HEK293 (cell line): ENCODE measurements at regions not wholly inside any gene's neighbourhood (a gene's known extent, or its start where the extent isn't known, plus 50 kb on each side); places are given as distances from the start of the nearest gene placed in this dataset.

Experiments
- CTCF ChIA-PET: fragments of 350-600 bp; formaldehyde crosslinking; extraction: SDS; loops from one replicate; lab custom pipeline; 2021; ENCODE audit warnings: antibody characterized with exemption; lab: Yijun Ruan, JAX
- POLR2A ChIA-PET: fragments of 300-600 bp; formaldehyde crosslinking; extraction: SDS; loops from one replicate; lab custom pipeline; 2020; ENCODE audit warnings: antibody characterized with exemption, inconsistent platforms; lab: Yijun Ruan, JAX
- H3K27ac ChIP-seq: fragments of 200-500 bp; sonication (Bioruptor generic); 2 replicates; pipeline ENCODE4 v1.5.1; 2014; ENCODE audit warnings: low read depth, low read length, control low read depth, inconsistent platforms; ENCODE audit errors: extremely low read depth
- H3K36me3 ChIP-seq, 2 experiments: fragments of 200-500 bp in 1 of 2; sonication (Bioruptor generic) in 1 of 2; 1 replicate in 1 of 2; 2 replicates in 1 of 2; pipeline ENCODE4 v1.5.1; 2014 to 2017; ENCODE audit warnings: inconsistent platforms in 2 of 2, low read length in 2 of 2; ENCODE audit not compliant: control insufficient read depth in 2 of 2, insufficient read depth in 1 of 2
- H3K4me1 ChIP-seq: fragments of 200-500 bp; sonication (Bioruptor generic); 2 replicates; pipeline ENCODE4 v1.5.1; 2014; ENCODE audit warnings: mild to moderate bottlenecking, low read length, inconsistent platforms; ENCODE audit not compliant: control insufficient read depth, insufficient read depth
- H3K4me3 ChIP-seq: 2 replicates; pipeline ENCODE4 v1.5.1; 2011; ENCODE audit warnings: low read depth, mild to moderate bottlenecking, control low read depth, low read length, moderate library complexity
- H3K9me3 ChIP-seq: fragments of 200-500 bp; sonication (Bioruptor generic); 2 replicates; pipeline ENCODE4 v1.5.1; 2014; ENCODE audit warnings: low read depth, low read length, inconsistent platforms; ENCODE audit not compliant: control insufficient read depth, insufficient read depth
- KLF9 ChIP-seq: fragments of 450-650 bp; formaldehyde crosslinking; IDR thresholded peaks from 2 replicates; pipeline ENCODE4 v1.5.1; 2016; ENCODE audit warnings: missing biosample characterization, missing genetic modification characterization, low read depth
- ZBTB11 ChIP-seq: fragments of 450-650 bp; formaldehyde crosslinking; conservative IDR thresholded peaks from 2 replicates; pipeline ENCODE4 v1.5.1; 2016; ENCODE audit warnings: low read depth, missing biosample characterization, missing genetic modification characterization
- ZBTB8A ChIP-seq: fragments of 450-650 bp; formaldehyde crosslinking; IDR thresholded peaks from 2 replicates; pipeline ENCODE4 v1.5.1; 2016; ENCODE audit warnings: missing biosample characterization, missing genetic modification characterization
- ZNF140 ChIP-seq: fragments of 450-650 bp; formaldehyde crosslinking; IDR thresholded peaks from 2 replicates; pipeline ENCODE4 v1.5.1; 2016; ENCODE audit warnings: missing biosample characterization, missing genetic modification characterization
- ZNF148 ChIP-seq: fragments of 450-650 bp; formaldehyde crosslinking; IDR thresholded peaks from 2 replicates; pipeline ENCODE4 v1.5.0; 2017; ENCODE audit warnings: missing biosample characterization, missing genetic modification characterization, borderline replicate concordance
- ZNF202 ChIP-seq: fragments of 450-650 bp; formaldehyde crosslinking; IDR thresholded peaks from 2 replicates; pipeline ENCODE4 v1.5.1; 2016; ENCODE audit warnings: missing biosample characterization, missing genetic modification characterization, borderline replicate concordance
- ZNF266 ChIP-seq: fragments of 450-650 bp; formaldehyde crosslinking; IDR thresholded peaks from 2 replicates; pipeline ENCODE4 v1.5.1; 2016; ENCODE audit warnings: missing biosample characterization, missing genetic modification characterization, low read depth
- ZNF302 ChIP-seq: fragments of 450-650 bp; formaldehyde crosslinking; IDR thresholded peaks from 2 replicates; pipeline ENCODE4 v1.5.1; 2016; ENCODE audit warnings: missing biosample characterization, missing genetic modification characterization, low read depth
- ZNF394 ChIP-seq: fragments of 450-650 bp; formaldehyde crosslinking; IDR thresholded peaks from 2 replicates; pipeline ENCODE4 v1.5.1; 2016; ENCODE audit warnings: missing biosample characterization, missing genetic modification characterization, mild to moderate bottlenecking, moderate library complexity, borderline replicate concordance
- ZNF426 ChIP-seq: fragments of 450-650 bp; formaldehyde crosslinking; IDR thresholded peaks from 2 replicates; pipeline ENCODE4 v1.5.1; 2017; ENCODE audit warnings: missing biosample characterization, missing genetic modification characterization, mild to moderate bottlenecking, inconsistent platforms, moderate library complexity
- ZNF433 ChIP-seq: fragments of 450-650 bp; formaldehyde crosslinking; IDR thresholded peaks from 2 replicates; pipeline ENCODE4 v1.5.1; 2016; ENCODE audit warnings: missing biosample characterization, missing genetic modification characterization, low read depth
- ZNF510 ChIP-seq: fragments of 450-650 bp; formaldehyde crosslinking; IDR thresholded peaks from 2 replicates; pipeline ENCODE4 v1.5.1; 2018; ENCODE audit warnings: mild to moderate bottlenecking, missing genetic modification characterization, missing biosample characterization; ENCODE audit not compliant: insufficient replicate concordance
- ZNF521 ChIP-seq: fragments of 450-650 bp; formaldehyde crosslinking; IDR thresholded peaks from 2 replicates; pipeline ENCODE4 v1.5.1; 2017; ENCODE audit warnings: missing biosample characterization, mild to moderate bottlenecking, missing genetic modification characterization
- ZNF529 ChIP-seq: fragments of 450-650 bp; formaldehyde crosslinking; IDR thresholded peaks from 2 replicates; pipeline ENCODE4 v1.5.1; 2017; ENCODE audit warnings: missing genetic modification characterization, missing biosample characterization; ENCODE audit not compliant: insufficient replicate concordance
- ZNF530 ChIP-seq: fragments of 450-650 bp; formaldehyde crosslinking; IDR thresholded peaks from 2 replicates; pipeline ENCODE4 v1.5.1; 2016; ENCODE audit warnings: low read depth, missing biosample characterization, missing genetic modification characterization
- ZNF555 ChIP-seq: fragments of 450-650 bp; formaldehyde crosslinking; conservative IDR thresholded peaks from 2 replicates; pipeline ENCODE4 v1.5.1; 2017; ENCODE audit warnings: missing biosample characterization, mild to moderate bottlenecking, missing genetic modification characterization, inconsistent platforms
- ZNF623 ChIP-seq: fragments of 450-650 bp; formaldehyde crosslinking; IDR thresholded peaks from 2 replicates; pipeline ENCODE4 v1.5.1; 2016; ENCODE audit warnings: missing biosample characterization, missing genetic modification characterization
- ZNF629 ChIP-seq: fragments of 450-650 bp; formaldehyde crosslinking; IDR thresholded peaks from 2 replicates; pipeline ENCODE4 v1.5.1; 2017; ENCODE audit warnings: missing biosample characterization, missing genetic modification characterization
- ZNF654 ChIP-seq: fragments of 450-650 bp; formaldehyde crosslinking; IDR thresholded peaks from 2 replicates; pipeline ENCODE4 v1.5.1; 2016; ENCODE audit warnings: low read depth, missing biosample characterization, missing genetic modification characterization
- ZNF76 ChIP-seq: fragments of 450-650 bp; formaldehyde crosslinking; IDR thresholded peaks from 2 replicates; pipeline ENCODE4; 2016; ENCODE audit warnings: low read depth, missing biosample characterization, missing genetic modification characterization, borderline replicate concordance
- ZNF776 ChIP-seq: fragments of 450-650 bp; formaldehyde crosslinking; IDR thresholded peaks from 2 replicates; pipeline ENCODE4 v1.5.0; 2017; ENCODE audit warnings: missing biosample characterization, missing genetic modification characterization, borderline replicate concordance
- ZXDB ChIP-seq: fragments of 450-650 bp; formaldehyde crosslinking; IDR thresholded peaks from 2 replicates; pipeline ENCODE4 v1.5.1; 2016; ENCODE audit warnings: missing biosample characterization, missing genetic modification characterization
- TF ChIP-seq, protein P1 (sequence below): fragments of 450-650 bp; formaldehyde crosslinking; conservative IDR thresholded peaks from 2 replicates; pipeline ENCODE4 v1.5.1; 2016; ENCODE audit warnings: low read depth, missing biosample characterization, missing genetic modification characterization

GRCh38 chrX:67114635-67115034 lies 429.2 kb upstream of the AR start:
- Histone ChIP-seq H3K4me1 (no peaks in the 10 kb centered on the region), H3K36me3 (no peaks in the 10 kb centered on the region), H3K9me3 (no peaks in the 10 kb centered on the region), H3K4me3 (no peak overlapping the region), H3K27ac (no peak overlapping the region)
- peak; percentile 71 for TF ChIP-seq ZNF426 (tag by site-specific recombination)
- peak; percentile 13 for TF ChIP-seq ZNF529 (tag by site-specific recombination)
- TF ChIP-seq ZNF433 (tag by site-specific recombination) = peak; percentile 46
- TF ChIP-seq ZNF776 (tag by site-specific recombination) = no peak
- TF ChIP-seq ZNF623 = peak; percentile 47; the same call in 1 of the 2 replicates
- peak; percentile 51 for TF ChIP-seq ZXDB (tag by site-specific recombination)
- no peak for TF ChIP-seq ZNF302 (tag by site-specific recombination)
- peak; percentile 62 for TF ChIP-seq ZBTB11 (tag by site-specific recombination)
- TF ChIP-seq, protein P1, sequence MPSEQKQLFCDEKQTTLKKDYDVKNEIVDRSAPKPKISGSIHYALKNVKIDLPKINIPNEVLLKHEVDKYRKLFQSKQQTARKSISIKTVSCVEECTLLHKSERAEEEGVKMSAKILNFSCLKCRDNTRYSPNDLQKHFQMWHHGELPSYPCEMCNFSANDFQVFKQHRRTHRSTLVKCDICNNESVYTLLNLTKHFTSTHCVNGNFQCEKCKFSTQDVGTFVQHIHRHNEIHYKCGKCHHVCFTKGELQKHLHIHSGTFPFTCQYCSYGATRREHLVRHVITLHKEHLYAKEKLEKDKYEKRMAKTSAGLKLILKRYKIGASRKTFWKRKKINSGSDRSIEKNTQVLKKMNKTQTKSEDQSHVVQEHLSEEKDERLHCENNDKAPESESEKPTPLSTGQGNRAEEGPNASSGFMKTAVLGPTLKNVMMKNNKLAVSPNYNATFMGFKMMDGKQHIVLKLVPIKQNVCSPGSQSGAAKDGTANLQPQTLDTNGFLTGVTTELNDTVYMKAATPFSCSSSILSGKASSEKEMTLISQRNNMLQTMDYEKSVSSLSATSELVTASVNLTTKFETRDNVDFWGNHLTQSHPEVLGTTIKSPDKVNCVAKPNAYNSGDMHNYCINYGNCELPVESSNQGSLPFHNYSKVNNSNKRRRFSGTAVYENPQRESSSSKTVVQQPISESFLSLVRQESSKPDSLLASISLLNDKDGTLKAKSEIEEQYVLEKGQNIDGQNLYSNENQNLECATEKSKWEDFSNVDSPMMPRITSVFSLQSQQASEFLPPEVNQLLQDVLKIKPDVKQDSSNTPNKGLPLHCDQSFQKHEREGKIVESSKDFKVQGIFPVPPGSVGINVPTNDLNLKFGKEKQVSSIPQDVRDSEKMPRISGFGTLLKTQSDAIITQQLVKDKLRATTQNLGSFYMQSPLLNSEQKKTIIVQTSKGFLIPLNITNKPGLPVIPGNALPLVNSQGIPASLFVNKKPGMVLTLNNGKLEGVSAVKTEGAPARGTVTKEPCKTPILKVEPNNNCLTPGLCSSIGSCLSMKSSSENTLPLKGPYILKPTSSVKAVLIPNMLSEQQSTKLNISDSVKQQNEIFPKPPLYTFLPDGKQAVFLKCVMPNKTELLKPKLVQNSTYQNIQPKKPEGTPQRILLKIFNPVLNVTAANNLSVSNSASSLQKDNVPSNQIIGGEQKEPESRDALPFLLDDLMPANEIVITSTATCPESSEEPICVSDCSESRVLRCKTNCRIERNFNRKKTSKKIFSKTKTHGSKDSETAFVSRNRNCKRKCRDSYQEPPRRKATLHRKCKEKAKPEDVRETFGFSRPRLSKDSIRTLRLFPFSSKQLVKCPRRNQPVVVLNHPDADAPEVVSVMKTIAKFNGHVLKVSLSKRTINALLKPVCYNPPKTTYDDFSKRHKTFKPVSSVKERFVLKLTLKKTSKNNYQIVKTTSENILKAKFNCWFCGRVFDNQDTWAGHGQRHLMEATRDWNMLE (tag by site-specific recombination) = peak; percentile 67
- TF ChIP-seq ZBTB8A (tag by site-specific recombination) = peak; percentile 35; the same call in 1 of the 2 replicates
- TF ChIP-seq ZNF202 = peak; percentile 80; the same call in 1 of the 2 replicates
- 0 out of 2 replicates have a peak, but pooled peaks have one; percentile 28 for TF ChIP-seq ZNF629 (tag by site-specific recombination)
- no peak for TF ChIP-seq ZNF521
- no peak for TF ChIP-seq ZNF530
- TF ChIP-seq ZNF148 (tag by site-specific recombination) = no peak
- TF ChIP-seq ZNF654 (tag by site-specific recombination) = peak; percentile 21; the same call in 1 of the 2 replicates
- TF ChIP-seq KLF9 (tag by site-specific recombination) = no peak
- TF ChIP-seq ZNF140 (tag by site-specific recombination) = peak; percentile 70; the same call in 1 of the 2 replicates
- 0 out of 2 replicates have a peak, but pooled peaks have one; percentile 31 for TF ChIP-seq ZNF266 (tag by site-specific recombination)
- TF ChIP-seq ZNF510 = peak; percentile 34
- no peak for TF ChIP-seq ZNF76 (tag by site-specific recombination)
- peak; percentile 81 for TF ChIP-seq ZNF555 (tag by site-specific recombination)
- TF ChIP-seq ZNF394 (tag by site-specific recombination) = no peak; the same call in 1 of the 2 replicates
- POLR2A ChIA-PET = no interaction called here
- CTCF ChIA-PET = interaction anchor here (0.6 kb wide), 1 partner anchor 117 kb away, joined by 4 read pairs; no protein-coding TSS in a partner anchor
